ENCODE measurements at regions not wholly inside any gene's neighbourhood (a gene's known extent, or its start where the extent isn't known, plus 50 kb on each side); places are given as distances from the start of the nearest gene placed in this dataset.

DNA sequence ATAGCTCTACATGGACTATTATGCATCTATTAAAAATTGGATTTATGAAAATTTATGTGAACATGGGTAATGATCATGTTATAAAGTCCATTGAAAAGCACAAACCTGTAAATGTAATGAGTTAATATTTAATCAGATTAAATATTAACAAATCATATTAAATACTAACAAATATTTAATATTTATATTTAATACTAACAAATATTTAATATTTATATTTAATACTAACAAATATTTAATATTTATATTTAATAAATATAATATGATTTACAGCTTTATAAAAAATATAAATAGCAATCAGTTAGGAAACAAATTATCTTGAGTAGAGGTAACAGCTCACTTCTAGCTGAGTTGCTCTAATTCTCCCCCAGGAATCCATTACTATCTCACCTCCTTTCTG, 758.0 kb upstream of the USP15 start:
- TF ChIP-seq, protein P1, sequence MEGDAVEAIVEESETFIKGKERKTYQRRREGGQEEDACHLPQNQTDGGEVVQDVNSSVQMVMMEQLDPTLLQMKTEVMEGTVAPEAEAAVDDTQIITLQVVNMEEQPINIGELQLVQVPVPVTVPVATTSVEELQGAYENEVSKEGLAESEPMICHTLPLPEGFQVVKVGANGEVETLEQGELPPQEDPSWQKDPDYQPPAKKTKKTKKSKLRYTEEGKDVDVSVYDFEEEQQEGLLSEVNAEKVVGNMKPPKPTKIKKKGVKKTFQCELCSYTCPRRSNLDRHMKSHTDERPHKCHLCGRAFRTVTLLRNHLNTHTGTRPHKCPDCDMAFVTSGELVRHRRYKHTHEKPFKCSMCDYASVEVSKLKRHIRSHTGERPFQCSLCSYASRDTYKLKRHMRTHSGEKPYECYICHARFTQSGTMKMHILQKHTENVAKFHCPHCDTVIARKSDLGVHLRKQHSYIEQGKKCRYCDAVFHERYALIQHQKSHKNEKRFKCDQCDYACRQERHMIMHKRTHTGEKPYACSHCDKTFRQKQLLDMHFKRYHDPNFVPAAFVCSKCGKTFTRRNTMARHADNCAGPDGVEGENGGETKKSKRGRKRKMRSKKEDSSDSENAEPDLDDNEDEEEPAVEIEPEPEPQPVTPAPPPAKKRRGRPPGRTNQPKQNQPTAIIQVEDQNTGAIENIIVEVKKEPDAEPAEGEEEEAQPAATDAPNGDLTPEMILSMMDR (IDR thresholded peaks at IDR 0.05), result no peak
- TF ChIP-seq EZH2 (IDR thresholded peaks at IDR 0.05), result no peak
- TF ChIP-seq EZH2phosphoT487 (IDR thresholded peaks at IDR 0.05), result no peak
